Keratinocyte (primary cell): ENCODE measurements at regions not wholly inside any gene's neighbourhood (a gene's known extent, or its start where the extent isn't known, plus 50 kb on each side); places are given as distances from the start of the nearest gene placed in this dataset.

Source experiments
- EZH2 ChIP-seq: IDR thresholded peaks from one replicate; pipeline ENCODE4 v1.6.1; 2012; ENCODE audit warnings: inconsistent platforms, mild to moderate bottlenecking, low read length, moderate library complexity
- TF ChIP-seq, protein P1 (sequence below), 3 experiments: IDR thresholded peaks in 1 of 3; conservative IDR thresholded peaks in 1 of 3; optimal IDR thresholded peaks in 1 of 3; 2 replicates in 2 of 3; 3 replicates in 1 of 3; pipeline versions ENCODE3 to v1.5.1; 2011; ENCODE audit warnings: low read length in 3 of 3, mild to moderate bottlenecking in 3 of 3, moderate library complexity in 2 of 3, control low read depth in 1 of 3, inconsistent platforms in 1 of 3; ENCODE audit not compliant: insufficient read depth in 2 of 3; ENCODE audit errors: extremely low read depth in 1 of 3

DNA sequence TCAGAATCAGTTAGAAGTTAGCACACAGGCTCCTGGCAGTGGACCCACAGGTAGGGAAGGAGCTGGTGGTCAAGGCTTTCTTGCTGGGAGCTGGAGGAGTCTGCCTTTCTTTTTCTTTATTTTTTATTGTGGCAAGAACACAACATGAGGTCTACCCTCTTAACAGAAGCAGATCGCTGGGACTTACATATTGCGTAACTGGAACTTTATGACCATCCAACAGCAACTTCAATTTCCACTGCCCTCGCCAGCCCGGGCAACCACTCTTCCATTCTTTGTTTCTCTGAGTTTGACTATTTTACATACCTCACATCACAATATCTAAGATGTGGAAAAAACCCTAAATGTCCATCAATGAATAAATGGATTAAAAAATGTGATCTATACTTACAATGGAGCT is 147.8 kb upstream of the AJAP1 start:
- TF ChIP-seq, protein P1, sequence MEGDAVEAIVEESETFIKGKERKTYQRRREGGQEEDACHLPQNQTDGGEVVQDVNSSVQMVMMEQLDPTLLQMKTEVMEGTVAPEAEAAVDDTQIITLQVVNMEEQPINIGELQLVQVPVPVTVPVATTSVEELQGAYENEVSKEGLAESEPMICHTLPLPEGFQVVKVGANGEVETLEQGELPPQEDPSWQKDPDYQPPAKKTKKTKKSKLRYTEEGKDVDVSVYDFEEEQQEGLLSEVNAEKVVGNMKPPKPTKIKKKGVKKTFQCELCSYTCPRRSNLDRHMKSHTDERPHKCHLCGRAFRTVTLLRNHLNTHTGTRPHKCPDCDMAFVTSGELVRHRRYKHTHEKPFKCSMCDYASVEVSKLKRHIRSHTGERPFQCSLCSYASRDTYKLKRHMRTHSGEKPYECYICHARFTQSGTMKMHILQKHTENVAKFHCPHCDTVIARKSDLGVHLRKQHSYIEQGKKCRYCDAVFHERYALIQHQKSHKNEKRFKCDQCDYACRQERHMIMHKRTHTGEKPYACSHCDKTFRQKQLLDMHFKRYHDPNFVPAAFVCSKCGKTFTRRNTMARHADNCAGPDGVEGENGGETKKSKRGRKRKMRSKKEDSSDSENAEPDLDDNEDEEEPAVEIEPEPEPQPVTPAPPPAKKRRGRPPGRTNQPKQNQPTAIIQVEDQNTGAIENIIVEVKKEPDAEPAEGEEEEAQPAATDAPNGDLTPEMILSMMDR (optimal IDR thresholded peaks at IDR 0.05 in 1 of 3, IDR thresholded peaks at IDR 0.05 in 1 of 3, conservative IDR thresholded peaks at IDR 0.05 in 1 of 3; ENCODE audit: extremely low read depth in 1 of 3, insufficient read depth in 2 of 3, low read length in 3 of 3): no peak
- TF ChIP-seq EZH2: no peak
